Inflammatory macrophage treated with lipopolysaccharide for 4 hours (primary cell): ENCODE measurements at regions not wholly inside any gene's neighbourhood (a gene's known extent, or its start where the extent isn't known, plus 50 kb on each side); places are given as distances from the start of the nearest gene placed in this dataset.

Source experiments
- DNase-seq: peaks from one replicate; pipeline ENCODE4 v3.0.0-alpha.2; 2020

GRCh38 chr3:94875149-94875548 lies 812.3 kb downstream of the NSUN3 start:
- DNase-seq: no peak

DNA sequence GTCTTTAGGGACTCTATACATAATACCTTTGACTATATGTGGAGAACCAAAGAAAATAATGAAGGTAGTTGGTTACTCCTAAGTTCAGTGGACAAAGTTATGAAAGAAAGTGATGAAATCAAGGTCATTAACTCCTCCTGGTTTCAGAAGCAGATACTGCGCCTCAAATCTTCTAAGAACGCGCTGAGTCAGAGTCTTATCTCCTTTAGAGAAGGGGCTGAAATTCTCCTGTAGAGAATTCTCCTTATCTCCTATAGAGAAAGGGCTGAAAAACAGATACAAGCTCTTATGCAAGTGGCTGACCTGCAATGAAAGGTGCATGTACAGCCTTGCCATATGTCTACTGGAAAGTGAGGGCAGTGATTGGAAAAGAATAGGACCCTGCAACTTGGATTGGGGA lies 824.2 kb downstream of the NSUN3 start:
- DNase-seq: no peak

- no peak for DNase-seq
Measured at GRCh38 chr3:94896994-94897393, 834.1 kb downstream of the NSUN3 start.

DNA sequence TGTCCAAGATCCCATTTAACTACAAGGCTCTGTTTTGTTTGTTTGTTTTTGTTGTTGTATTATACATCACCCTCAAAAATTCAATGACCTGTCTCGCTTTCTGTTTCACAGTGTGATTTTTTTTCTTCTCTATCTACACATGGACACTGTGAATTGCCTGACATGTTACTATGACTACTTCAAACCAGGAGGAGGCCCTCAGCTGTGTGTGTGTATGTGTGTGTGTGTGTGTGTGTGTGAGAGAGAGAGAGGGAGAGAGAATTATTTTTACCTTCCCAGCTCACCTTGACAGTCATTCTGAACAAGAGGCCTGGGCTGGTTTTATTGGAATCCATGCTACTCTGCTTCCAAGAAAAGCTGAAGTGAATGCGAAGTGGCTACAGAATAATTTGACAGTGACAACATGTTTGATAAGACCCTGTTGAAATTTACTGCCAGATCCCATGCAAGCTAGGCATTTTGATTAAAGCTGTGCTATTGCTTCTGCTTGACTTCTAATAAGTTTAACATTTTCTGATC lies 841.4 kb downstream of the NSUN3 start:
- DNase-seq: no peak

DNA sequence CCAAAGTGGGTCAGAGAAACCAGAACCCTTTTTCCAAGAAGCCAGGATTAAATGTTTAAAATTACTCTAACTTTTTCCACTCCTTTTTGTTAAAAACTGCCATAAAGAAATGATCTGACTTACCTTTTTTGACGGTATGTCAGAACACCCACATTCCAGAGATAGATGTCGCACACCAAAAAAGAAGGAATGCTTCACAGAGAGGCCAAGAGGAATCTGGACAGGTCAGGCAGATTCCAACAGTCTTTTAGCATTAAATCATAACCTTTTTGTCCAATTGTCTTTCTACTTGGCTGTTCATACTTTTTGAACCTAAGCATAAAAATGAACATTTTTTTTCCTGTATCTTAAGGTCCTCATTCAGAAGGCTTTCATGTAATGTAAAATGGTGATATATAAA lies 846.9 kb downstream of the NSUN3 start:
- DNase-seq: no peak

- DNase-seq: no peak
Measured at GRCh38 chr3:94912656-94913055, 849.8 kb downstream of the NSUN3 start.

GRCh38 chr3:94927175-94927574 lies 864.3 kb downstream of the NSUN3 start:
- no peak for DNase-seq

DNA sequence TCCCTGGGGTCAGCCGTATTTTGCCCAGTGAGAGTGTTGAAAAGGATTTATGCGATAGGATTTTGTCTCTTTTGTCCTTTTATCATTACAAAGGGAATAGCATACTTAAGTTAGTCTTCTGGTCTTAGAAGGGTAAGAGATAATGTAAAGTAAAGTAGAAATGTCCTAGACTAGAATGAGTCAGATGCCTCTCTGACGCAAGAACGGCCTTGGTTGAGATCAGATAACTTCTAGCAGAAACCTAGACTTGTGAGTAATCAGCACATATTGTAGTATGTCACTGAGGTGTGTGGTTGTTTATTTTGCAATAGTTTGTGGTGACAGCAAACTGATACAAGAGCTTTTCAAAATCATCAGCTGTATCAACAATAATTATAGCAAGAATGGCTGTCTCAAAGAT lies 866.1 kb downstream of the NSUN3 start:
- DNase-seq: peak; percentile 10

DNA sequence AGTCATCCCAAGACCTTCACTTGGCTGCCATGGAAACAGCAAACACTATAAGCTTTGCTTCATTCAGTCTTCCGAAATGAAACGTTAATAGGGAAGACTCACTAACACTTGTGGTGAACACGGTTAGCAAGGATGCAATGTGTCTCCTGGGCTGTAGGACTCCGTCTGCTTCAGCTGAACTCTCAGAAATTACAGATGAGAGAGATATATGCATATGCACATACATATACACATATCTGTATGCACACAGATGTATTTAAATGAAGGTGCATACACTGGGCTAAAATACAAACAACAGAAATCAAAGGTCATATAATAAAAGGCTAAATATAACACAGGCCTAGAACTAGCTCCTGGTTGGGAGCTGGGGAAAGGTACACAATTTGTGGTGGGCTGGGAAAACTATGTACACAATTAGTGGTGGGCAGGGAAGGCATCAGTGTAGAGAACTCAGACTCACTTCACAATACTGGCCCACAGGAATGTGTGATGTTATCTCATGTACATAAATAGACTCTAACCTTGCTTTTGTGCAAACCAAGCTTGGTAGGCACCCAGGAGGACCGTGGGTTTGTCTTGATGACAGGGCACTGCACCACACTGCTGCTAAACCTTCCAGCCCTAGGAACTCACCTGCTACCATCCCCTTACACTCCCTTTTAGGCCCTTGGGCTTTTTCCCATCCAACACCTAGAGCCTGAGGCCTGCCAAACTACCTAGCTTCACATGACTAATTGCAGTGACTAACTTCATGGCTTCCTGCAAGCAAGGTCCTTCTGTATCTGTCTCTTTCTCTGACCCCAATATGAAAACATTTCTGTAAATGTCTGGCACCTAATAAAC lies 873.1 kb downstream of the NSUN3 start:
- DNase-seq: no peak

DNA sequence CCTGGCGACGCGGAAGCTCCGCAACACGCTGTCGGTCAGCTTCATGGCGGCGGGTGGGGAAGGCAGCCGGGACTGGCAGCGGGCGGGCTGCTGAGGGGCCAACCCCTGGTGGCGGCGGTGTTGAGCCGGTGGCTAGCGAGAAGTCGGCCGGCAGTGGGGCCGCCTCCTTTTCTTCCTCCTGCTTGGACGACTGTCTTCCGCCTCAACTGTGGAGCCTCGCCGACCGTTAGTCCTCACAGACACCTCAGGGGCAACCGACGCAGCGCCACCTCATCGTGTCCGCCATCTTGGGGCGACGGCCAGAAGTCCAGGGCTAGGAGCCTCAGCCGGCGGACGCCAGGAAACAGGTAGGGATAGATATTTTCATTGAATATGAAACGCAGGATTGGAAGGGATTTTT lies 875.1 kb downstream of the NSUN3 start:
- no peak for DNase-seq

DNA sequence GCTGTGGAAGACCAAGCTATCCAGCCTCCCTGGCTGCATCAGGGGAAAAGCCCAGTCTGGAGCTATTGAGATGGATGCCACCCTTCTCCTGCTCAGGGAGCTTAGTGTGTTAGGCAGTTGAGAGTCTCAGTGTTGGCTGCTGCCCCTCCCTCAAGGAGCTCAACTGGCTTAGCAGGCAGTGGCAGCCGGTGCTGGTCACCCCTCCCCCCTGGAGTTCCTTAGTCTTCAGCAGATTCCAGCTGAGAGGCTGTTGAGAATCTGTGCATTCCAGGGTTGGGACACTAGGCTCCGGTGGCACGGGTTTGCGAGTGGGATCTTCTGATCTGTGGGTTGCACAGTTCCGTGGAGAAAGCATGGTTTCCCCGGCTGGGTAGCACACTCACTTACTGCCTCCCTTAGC lies 883.8 kb downstream of the NSUN3 start:
- DNase-seq: no peak

DNA sequence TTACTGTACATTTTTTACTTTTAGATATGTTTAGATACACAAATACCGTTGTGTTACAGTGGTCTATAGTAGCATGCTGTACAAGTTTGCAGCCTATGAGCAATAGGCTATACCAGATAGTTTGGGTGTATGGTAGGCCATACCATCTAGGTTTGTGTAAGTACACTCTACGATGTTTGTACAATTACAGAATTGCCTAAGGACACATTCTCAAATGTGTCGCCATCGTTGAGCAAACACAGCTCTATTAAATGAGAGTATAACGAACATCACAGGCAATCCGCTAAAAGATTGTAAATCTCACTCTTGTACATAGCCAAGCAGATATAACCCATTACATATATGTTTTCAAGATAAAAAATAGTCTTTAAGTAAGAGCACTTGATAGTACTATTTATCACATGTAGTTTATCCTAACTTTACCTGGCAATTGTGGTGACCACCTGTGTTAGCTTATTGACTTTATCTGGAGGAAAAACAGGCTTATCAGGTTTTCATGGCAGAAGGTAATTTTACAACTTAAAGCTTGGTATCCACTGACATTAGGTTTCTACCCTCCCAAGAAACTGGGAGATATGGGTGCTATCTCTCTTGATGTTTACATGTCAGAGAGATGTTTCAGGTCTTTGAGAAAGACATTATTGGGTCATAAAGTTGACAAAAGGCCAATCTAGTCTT lies 898.7 kb downstream of the NSUN3 start:
- DNase-seq: no peak

DNA sequence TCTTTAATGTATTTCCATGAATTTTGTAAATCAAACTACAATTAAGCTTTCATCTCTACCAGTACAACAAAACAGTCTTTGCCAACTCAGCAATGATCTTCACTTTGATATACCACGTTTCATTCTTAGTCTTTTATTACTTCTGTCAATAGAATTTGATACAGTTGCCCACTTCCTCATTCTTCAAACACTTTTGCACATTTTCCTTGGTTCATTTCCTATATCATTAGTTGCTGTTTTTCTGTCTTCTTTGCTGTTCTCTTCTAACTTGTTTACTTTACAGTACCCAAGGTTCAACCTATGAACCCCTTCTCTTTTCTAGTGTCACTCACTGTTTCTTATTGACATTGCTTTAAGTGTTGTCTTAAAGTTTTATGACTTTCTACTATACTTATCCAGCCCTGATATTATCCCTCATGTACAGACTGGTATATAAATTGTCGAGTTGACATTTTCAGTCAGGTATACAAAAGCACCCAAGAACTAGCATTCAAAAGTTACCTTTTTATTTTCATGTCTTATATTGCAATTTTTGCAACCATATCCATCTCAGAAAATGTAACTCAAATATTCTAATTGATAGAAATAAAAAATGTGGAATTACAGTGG lies 903.1 kb downstream of the NSUN3 start:
- DNase-seq: no peak

DNA sequence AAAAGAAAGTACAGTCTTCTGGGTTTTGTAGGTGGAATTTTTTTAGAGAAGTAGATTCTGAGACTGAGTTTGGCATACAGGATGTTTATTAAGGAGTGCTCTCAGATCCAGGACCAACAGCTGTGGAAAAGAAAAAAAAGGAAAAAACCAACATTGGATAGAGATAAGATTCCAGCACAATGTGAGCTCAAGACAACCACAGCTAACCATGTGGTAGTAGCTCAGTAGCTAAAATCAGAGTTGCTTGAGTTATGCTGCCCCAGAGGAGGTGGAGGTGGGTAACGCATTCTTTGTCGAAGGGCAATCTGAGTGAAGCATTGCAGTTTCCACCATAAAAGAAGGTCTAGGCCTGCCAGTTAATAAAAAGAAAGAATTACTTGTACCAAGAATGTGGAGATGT lies 904.3 kb downstream of the NSUN3 start:
- DNase-seq: no peak

DNA sequence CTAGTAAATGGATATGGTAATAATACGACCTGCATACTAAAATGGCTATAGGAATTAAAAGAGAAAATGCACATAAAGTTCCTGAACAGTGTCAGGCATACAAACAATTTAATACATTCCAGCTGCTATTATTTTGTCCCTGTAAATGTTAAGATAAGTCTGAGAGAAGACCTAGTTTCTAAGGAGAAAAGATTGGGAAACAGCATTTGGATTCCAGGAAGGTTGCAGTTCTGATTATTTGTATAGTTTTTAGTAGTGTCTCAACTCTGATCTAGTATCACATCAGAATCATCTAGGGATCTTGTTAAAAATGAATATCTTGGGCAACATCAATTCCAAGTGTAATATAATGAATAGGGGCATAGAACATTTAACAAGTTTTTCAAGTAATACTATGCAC lies 905.7 kb downstream of the NSUN3 start:
- no peak for DNase-seq

- DNase-seq: no peak
Measured at GRCh38 chr3:94972066-94972465, 909.2 kb downstream of the NSUN3 start.

- DNase-seq: no peak
Measured at GRCh38 chr3:94978084-94978483, 915.2 kb downstream of the NSUN3 start.

GRCh38 chr3:94985778-94986177 lies 922.9 kb downstream of the NSUN3 start:
- no peak for DNase-seq

- DNase-seq: no peak
Measured at GRCh38 chr3:94990952-94991705, 928.3 kb downstream of the NSUN3 start.

DNA sequence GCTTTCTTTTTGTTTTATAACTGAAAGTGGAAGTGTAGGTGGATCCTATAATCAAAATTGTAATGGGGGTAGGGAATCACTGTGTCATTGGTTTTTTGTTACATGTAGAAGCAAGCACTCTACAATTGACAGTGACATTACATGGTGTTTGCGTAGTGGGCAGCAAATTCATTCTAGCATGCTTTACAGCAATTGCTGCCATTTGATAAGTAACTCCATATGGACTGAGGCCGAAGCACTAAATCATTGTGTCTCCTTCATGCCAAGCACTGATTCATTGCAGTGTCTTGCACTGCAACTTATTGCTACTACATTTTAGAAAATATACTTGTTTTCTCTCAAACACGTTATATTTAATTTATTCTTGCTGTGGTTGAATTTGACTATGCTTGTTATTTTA lies 933.9 kb downstream of the NSUN3 start:
- DNase-seq: no peak

DNA sequence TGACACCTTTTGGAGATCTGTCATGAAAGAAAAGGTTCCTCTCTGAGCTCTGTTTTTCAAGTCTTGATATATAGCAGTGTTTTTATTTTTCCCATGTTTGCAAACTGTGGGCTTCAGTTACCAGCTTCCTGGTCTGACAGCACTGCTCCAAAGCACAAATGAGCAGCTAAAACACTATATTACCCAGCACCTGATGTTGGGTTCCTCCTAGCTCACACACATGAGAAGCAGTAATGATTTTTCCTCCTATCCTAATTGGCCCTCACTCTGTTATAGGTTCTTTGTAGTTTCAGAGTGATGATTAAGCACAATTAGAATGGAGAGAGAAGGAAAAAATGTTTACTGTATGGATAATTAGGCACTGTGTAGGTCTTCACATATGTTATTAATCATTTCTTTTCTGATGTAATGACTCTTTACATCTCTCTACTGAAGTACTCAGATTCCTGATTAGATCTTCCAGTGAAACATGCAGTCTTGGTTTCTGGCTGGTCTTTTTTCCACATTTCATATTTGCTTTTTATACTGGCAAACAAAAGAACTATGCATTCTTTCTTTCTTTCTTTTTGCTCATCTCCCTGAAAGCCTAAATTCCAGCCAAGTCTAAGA lies 939.7 kb downstream of the NSUN3 start:
- DNase-seq: no peak

DNA sequence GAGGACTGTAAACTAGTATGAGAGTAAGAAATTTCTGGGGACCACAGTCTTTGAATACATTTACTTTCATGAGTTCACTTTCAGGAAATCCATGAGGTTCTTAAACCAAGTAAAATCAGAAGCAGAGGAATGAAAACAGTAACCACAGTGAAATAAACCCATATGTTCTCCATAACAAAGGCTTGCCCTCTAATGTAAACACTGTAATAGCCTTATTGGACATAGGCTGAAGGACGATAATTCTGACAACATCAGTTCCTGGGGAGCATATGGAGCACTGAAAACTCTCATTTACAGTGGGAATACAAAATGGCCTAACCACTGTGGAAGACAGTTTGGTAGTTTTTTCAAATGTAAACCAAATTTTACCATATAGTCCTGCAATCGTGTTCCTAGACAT lies 965.8 kb downstream of the NSUN3 start:
- DNase-seq: no peak

GRCh38 chr3:95029644-95030043 lies 966.8 kb downstream of the NSUN3 start:
- no peak for DNase-seq
